Adrenal gland (tissue), 9 donors: ENCODE measurements at regions not wholly inside any gene's neighbourhood (a gene's known extent, or its start where the extent isn't known, plus 50 kb on each side); places are given as distances from the start of the nearest gene placed in this dataset.

Experiments used
- DNase-seq, 7 donors: peaks; one replicate each; pipeline ENCODE4 v3.0.0-alpha.2; 2019 to 2020
- H3K27ac ChIP-seq, 5 donors: fragments of 200-600 bp; sonication (generic) in 4 of 5; 1 replicate in 3 of 5; 2 replicates in 2 of 5; pipeline versions ENCODE4 v1.5.1 to v1.8.0; 2016 to 2020; ENCODE audit warnings: mild to moderate bottlenecking in 1 of 5
- H3K27me3 ChIP-seq: fragments of 200-600 bp; 2 replicates; pipeline ENCODE4 v1.8.0; 2021
- H3K36me3 ChIP-seq, 2 donors: fragments of 200-600 bp; replicated peaks in 1 of 2; 1 replicate in 1 of 2; 2 replicates in 1 of 2; pipeline versions ENCODE4 v1.5.1 to v1.8.0; 2018 to 2022
- H3K4me1 ChIP-seq, 2 donors: fragments of 200-600 bp; replicated peaks in 1 of 2; 1 replicate in 1 of 2; 2 replicates in 1 of 2; pipeline versions ENCODE4 v1.5.1 to v1.8.0; 2018 to 2021
- H3K4me3 ChIP-seq, 4 donors: fragments of 200-600 bp; sonication (generic) in 3 of 4; one replicate each; pipeline ENCODE4 v1.5.1; 2016 to 2018
- H3K9me3 ChIP-seq, 3 donors: fragments of 200-600 bp; sonication (generic) in 1 of 3; replicated peaks in 1 of 3; 1 replicate in 2 of 3; 2 replicates in 1 of 3; pipeline versions ENCODE4 v1.5.1 to v1.8.0; 2016 to 2021
- POLR2A ChIP-seq, 2 donors: fragments of 450-650 bp; IDR thresholded peaks; one replicate each; pipeline ENCODE4 v1.6.1; 2017; ENCODE audit warnings: antibody characterized with exemption in 2 of 2, mild to moderate bottlenecking in 2 of 2, moderate library complexity in 1 of 2
- WGBS, 4 donors: extraction: QIAGEN DNeasy Blood & Tissue Kit in 2 of 4; methylation state at CpG; one replicate each; pipeline versions ENCODE4 v1.1.5 to v1.1.7; 2013 to 2017; 5-methylcytosine and 5-hydroxymethylcytosine counted together
- intact Hi-C, 2 donors: fragments of 100-400 bp; cut with DNase I; formaldehyde crosslinking; loops; one replicate each; pipeline versions ENCODE4 v1.14.1 to v1.15.0; 2022 to 2023
- TF ChIP-seq, protein P1 (sequence below), 6 experiments: fragments of 450-650 bp in 4 of 6; fragments of 200-600 bp in 2 of 6; sonication (generic) in 1 of 6; IDR thresholded peaks; 1 replicate in 5 of 6; 2 replicates in 1 of 6; pipeline versions ENCODE4 v1.5.1 to v1.8.0; 2016 to 2021; ENCODE audit warnings: antibody characterized with exemption in 6 of 6, mild to moderate bottlenecking in 2 of 6, moderate library complexity in 1 of 6
- donor health status: healthy with polysubstance abuse.
- donor health status: Bipolar disorder and iron deficiency.
- donor health status: DM: yes; HTN: yes; CAD: no.
- donor health status: DM: no; HTN: no; CAD: no.
- donor health status: DM: no; HTN: no; CAD: no.

GRCh38 chr2:173583196-173583595 is 228.5 kb downstream of the CDCA7 start:
- Histone ChIP-seq H3K27me3 (peaks cover 10% of the 10 kb centered on the region), H3K36me3 (no peaks in the 10 kb centered on the region), H3K4me3 (no peak overlapping the region), H3K27ac (no peak overlapping the region), H3K9me3 (no peaks in the 10 kb centered on the region), H3K4me1 (no peaks in the 10 kb centered on the region)
- WGBS, 4 donors, result 56 to 78% (median 61%) methylated on average over 6 of the region's 6 CpGs
- intact Hi-C loops, result no loop called here
- no peak for DNase-seq
- TF ChIP-seq, protein P1, sequence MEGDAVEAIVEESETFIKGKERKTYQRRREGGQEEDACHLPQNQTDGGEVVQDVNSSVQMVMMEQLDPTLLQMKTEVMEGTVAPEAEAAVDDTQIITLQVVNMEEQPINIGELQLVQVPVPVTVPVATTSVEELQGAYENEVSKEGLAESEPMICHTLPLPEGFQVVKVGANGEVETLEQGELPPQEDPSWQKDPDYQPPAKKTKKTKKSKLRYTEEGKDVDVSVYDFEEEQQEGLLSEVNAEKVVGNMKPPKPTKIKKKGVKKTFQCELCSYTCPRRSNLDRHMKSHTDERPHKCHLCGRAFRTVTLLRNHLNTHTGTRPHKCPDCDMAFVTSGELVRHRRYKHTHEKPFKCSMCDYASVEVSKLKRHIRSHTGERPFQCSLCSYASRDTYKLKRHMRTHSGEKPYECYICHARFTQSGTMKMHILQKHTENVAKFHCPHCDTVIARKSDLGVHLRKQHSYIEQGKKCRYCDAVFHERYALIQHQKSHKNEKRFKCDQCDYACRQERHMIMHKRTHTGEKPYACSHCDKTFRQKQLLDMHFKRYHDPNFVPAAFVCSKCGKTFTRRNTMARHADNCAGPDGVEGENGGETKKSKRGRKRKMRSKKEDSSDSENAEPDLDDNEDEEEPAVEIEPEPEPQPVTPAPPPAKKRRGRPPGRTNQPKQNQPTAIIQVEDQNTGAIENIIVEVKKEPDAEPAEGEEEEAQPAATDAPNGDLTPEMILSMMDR (IDR thresholded peaks at IDR 0.05), result no peak
- no peak for TF ChIP-seq POLR2A (IDR thresholded peaks at IDR 0.05)

- H3K36me3 ChIP-seq, result no peaks in the 10 kb centered on the region
- H3K27me3 ChIP-seq, result peaks cover 10% of the 10 kb centered on the region
- H3K27ac ChIP-seq, result no peak overlapping the region
- H3K4me1 ChIP-seq, result no peaks in the 10 kb centered on the region
- DNase-seq, result no peak
- H3K4me3 ChIP-seq, result no peak overlapping the region
- WGBS, 4 donors, result 57 to 88% (median 72%) methylated on average over 1 of the region's 1 CpG
- TF ChIP-seq POLR2A (IDR thresholded peaks at IDR 0.05), result no peak
- TF ChIP-seq, protein P1 (IDR thresholded peaks at IDR 0.05), result no peak
- H3K9me3 ChIP-seq, result no peaks in the 10 kb centered on the region
- intact Hi-C loops, result no loop called here
Observed at GRCh38 chr2:173584000-173584399, 229.3 kb downstream of the CDCA7 start.

DNA sequence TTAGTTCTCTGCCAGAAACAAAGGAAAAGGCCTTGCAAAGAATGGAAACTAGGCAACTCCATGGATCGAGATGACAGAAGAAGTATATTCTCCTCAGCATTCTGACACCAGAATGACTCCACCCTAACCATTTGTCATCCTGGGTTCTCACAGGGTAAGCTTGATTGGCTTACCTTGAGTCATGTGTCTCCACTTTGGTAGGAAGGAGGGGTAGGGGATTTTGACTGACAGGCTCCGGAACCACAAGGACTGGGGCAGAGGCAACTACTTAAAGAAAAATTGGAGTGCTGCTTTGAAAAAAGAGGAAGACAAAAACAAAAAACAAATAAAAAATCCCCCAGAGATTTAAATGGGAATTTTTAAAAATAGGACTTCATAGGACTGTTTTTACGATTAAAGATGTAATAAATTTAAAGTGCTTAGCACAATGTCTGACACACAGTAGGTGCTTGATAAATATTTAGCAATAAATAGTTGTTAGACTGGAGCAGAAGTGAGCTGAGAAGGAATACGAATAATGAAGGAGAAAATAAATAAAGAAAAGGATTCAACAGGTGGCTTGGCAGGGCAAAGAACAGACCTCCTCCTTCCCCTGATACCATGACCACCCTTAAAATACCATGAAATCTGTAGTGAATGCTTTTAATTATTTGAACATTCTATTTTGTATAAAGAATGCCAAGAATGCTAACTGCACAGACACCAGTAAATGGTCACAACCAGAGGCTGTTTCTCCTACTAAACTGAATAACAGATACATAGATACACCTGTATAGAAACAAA is 230.2 kb downstream of the CDCA7 start:
- H3K27me3 ChIP-seq, result peaks cover 10% of the 10 kb centered on the region
- no peaks in the 10 kb centered on the region for H3K9me3 ChIP-seq
- no peak overlapping the region for H3K4me3 ChIP-seq
- no peaks in the 10 kb centered on the region for H3K4me1 ChIP-seq
- H3K27ac ChIP-seq, result no peak overlapping the region
- no peaks in the 10 kb centered on the region for H3K36me3 ChIP-seq
- TF ChIP-seq POLR2A (IDR thresholded peaks at IDR 0.05), result no peak
- TF ChIP-seq, protein P1 (IDR thresholded peaks at IDR 0.05), result no peak
- 56 to 63% (median 62%) methylated on average over 4 of the region's 4 CpGs for WGBS, 4 donors
- DNase-seq, result no peak
- intact Hi-C loops, result no loop called here

- Histone ChIP-seq H3K4me1 (no peaks in the 10 kb centered on the region), H3K36me3 (no peaks in the 10 kb centered on the region), H3K9me3 (no peaks in the 10 kb centered on the region), H3K27ac (no peak overlapping the region), H3K4me3 (no peak overlapping the region), H3K27me3 (peaks cover 2% of the 10 kb centered on the region)
- 67 to 84% (median 74%) methylated on average over 9 of the region's 9 CpGs for WGBS, 4 donors
- intact Hi-C loops, result no loop called here
- no peak for DNase-seq
- TF ChIP-seq POLR2A (IDR thresholded peaks at IDR 0.05), result no peak
- TF ChIP-seq, protein P1 (IDR thresholded peaks at IDR 0.05), result no peak
Observed at GRCh38 chr2:173588931-173589369, 234.3 kb downstream of the CDCA7 start.
